DND-41 (cell line): ENCODE measurements at regions not wholly inside any gene's neighbourhood (a gene's known extent, or its start where the extent isn't known, plus 50 kb on each side); places are given as distances from the start of the nearest gene placed in this dataset.

Source experiments
- EZH2 ChIP-seq: IDR thresholded peaks from 3 replicates; pipeline ENCODE4 v1.6.1; 2012; ENCODE audit warnings: borderline replicate concordance, low read depth, mild to moderate bottlenecking, moderate library complexity, low read length, inconsistent platforms; ENCODE audit not compliant: severe bottlenecking
- TF ChIP-seq, protein P1 (sequence below): IDR thresholded peaks from 2 replicates; pipeline ENCODE4 v1.5.1; 2012; ENCODE audit warnings: borderline replicate concordance, low read length, moderate library complexity, mild to moderate bottlenecking; ENCODE audit not compliant: poor library complexity, severe bottlenecking; ENCODE audit errors: extremely low read depth

DNA sequence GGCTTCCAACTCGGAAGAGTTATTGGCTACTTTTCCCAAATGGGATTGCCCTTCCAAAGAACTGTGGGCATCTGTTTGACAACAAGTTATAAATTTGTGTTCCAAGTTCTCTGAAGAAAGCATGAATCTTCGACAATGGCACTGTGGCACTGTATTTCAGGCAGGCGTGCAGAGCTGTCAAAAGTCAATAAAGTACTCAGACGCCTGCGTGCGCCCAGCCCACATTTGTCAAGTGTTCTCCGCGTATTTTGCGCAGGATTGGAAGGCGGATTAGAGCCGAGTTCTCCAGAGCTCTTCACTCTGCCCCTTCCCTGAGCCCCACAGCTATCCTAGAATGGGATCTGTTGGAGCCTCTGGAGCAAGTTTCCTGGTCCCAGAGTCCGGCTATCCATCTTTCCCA, 103.2 kb downstream of the SLC25A47 start:
- TF ChIP-seq, protein P1, sequence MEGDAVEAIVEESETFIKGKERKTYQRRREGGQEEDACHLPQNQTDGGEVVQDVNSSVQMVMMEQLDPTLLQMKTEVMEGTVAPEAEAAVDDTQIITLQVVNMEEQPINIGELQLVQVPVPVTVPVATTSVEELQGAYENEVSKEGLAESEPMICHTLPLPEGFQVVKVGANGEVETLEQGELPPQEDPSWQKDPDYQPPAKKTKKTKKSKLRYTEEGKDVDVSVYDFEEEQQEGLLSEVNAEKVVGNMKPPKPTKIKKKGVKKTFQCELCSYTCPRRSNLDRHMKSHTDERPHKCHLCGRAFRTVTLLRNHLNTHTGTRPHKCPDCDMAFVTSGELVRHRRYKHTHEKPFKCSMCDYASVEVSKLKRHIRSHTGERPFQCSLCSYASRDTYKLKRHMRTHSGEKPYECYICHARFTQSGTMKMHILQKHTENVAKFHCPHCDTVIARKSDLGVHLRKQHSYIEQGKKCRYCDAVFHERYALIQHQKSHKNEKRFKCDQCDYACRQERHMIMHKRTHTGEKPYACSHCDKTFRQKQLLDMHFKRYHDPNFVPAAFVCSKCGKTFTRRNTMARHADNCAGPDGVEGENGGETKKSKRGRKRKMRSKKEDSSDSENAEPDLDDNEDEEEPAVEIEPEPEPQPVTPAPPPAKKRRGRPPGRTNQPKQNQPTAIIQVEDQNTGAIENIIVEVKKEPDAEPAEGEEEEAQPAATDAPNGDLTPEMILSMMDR, result no peak
- no peak for TF ChIP-seq EZH2
